CD4-positive, alpha-beta T cell treated with Interleukin-21 for 1 hour (primary cell): ENCODE measurements at regions not wholly inside any gene's neighbourhood (a gene's known extent, or its start where the extent isn't known, plus 50 kb on each side); places are given as distances from the start of the nearest gene placed in this dataset.

Experiments used
- DNase-seq: peaks from one replicate; pipeline ENCODE4 v3.0.0-alpha.2; 2020

DNA sequence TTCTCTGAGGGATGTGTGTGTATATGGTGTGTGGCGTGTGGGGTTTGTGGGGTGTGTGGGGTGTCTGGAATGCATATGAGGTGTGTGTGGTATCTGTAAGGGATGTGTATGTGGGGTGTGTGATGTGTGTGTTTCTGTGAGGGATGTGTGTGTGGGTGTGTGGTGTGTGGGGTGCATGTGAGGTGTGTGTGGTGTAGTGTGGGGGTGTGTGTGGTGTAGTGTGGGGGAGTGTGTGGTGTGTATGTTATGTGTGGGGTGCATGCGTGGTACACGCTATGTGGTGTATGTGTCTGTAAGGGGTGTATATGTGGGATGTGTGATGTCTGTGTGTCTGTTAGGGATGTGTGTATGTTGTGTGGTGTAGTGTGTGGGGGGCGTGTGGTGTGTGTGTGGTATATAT lies 300.0 kb downstream of the FGF9 start:
- DNase-seq, result no peak

DNA sequence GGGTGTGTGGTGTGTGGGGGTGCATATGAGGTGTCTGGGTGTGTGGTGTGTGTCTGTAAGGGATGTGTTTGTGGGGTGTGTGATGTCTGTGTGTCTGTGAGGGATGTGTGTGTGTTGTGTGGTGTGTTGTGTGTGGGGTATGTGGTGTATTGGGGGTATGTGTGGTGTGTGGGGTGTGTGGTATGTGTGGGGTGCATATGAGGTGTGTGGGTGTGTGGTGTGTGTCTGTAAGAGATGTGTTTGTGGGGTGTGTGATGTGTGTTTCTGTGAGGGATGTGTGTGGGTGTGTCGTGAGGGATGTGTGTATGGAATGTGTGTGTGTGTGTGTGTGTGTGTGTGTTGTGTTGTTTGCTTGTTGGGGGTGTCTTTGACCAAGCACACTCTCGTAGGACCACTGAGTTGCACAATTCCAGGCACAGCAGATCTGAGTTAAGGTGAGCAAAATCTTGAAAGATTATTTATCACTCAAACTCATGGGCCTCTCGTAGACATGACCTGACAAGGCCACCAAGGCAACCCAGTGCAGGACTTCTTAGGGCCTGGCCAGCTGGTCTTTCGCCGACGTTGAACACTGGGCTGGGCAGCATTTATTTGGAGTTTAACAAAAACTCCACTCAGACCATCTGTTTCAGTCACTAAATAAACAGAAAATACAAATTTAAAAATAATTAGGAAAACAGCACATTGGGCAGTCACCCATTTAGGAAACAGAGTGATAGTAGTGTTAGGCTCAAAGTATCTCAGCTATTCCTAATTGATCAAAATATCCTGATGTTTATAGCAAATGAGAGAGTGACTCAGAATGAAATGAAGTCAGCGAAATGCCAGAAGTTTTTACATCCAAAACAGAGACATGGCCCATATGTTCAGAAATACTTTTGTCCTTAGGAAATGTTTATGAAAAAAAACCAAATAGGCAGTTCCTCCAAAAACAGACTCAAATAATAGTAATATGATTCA lies 301.1 kb downstream of the FGF9 start:
- DNase-seq, result no peak

- DNase-seq, result no peak
These were observed 302.7 kb downstream of the FGF9 start for GRCh38 chr13:21973437-21974125.

DNA sequence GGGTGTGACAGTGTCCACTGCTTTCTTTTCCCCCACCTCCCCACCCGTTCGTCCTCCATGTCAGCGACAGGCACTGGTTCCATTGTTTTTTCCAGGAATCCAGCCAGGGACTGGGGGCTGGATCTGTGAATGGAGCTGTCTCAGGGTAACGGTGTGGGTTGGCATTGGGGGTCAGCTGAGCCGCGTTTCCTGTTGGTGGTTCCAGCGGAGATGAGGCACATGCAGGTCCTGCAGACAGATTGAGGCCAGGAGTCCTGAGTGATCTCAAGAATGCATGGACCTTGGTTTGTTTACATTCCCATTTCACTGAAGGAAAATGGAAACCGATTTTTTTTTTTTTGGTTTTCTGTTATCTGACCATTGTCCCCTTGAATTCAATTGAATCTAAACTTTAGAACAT lies 303.9 kb downstream of the FGF9 start:
- no peak for DNase-seq

DNA sequence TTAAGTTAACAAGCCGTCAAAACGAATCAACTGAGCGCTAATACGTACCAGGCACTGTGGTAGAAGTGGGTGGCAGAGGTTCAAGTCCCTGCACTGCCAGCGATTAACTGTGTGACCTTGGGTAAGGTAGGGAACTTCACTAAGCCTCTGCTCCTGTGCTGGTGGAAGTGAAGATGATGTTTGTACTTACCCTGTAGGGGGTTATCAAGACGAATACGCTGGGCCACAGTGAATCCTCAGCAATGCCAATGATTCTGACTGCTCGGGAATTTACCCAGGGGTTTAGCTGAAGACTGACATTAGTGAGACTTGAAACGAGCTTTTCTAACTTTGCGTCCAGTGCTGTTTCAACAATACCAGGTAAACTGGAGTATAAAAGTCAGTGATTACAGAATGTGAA lies 305.3 kb downstream of the FGF9 start:
- DNase-seq, result no peak

DNA sequence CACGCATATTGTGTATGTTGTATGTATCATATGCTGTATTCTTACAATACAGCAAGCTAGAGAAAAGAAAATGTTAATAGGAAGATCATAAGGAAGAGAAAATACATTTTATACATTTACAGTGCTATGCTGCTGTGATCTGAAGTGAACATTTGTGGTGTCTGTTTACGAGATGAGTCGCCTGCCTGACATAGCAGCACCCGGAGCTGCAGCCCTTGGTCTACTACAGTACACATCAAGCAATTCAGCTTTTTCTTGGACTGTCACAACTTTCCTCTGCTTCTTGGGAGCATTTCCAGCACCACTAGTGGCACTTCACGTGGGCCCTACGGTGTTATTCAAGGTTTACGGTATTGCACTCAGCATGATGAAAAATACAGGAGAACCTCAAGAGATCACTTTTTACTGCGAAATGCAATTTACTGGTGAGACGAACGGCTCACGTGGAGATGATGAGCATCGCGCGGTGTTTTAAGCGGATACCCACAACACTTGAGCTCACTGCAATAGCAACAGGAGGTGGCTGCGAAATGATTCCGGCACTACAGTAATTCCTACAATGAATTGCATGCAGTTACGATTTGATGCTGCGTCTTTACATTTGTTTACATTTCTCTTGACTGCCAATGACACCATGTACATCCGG lies 308.4 kb downstream of the FGF9 start:
- no peak for DNase-seq

DNA sequence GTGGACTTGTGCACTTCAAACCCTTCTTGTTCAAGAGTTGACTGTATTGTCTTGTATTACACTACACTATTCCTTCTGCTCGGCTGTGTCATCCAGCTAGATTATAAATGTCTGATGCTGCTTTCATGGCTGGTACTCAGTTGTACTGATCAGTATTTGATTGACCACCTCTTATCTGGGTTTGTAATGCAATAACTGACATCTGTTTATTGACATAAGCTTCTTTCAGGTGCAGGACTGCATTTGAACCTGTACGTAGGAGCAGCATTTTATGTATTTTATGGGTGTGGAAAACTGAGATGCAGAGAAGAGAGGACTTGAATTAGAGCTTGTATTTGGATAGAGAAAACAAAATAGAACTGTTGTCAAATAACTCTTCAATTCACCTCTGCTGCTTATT lies 309.2 kb downstream of the FGF9 start:
- DNase-seq, result no peak

- DNase-seq, result no peak
These were observed 313.3 kb downstream of the FGF9 start for GRCh38 chr13:21984156-21984555.

DNA sequence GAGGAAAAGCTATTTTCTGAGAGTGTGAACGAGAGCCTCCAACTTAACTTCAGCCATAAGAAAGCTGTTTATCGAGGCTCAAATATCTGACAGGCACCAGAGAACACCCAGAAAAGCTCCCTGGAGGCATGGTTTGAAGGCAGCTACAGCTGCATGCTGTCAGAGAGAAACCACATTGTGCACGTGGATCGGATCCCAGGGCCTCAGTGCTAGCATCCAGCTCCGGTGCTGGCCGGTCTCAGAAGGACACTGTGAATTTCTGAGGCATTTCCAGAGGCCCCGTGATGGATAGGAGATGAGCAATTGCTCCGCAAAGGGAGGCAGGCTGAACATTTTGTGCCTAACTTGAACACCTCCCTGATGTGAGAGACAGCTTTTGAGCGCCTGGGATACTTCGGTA lies 315.7 kb downstream of the FGF9 start:
- DNase-seq, result no peak

DNA sequence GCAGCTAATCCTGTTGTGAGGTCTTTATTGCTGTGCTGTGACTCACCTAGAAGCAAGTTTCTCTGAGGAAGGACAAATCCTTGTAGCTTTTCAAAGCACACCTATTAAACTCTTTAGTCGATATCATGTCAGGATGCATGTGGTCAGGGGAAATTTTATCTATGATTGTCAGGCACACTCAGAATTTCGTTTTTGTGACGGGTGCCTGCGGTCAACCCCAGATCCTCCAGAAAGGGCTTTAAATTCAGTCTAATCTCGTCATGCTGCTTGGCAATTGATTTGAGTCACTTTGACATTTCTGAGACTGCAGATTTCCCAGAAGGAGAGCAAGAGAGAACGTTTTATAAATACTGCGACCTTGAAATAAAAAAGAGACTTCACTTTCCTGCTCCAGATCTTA lies 316.9 kb downstream of the FGF9 start:
- no peak for DNase-seq

DNA sequence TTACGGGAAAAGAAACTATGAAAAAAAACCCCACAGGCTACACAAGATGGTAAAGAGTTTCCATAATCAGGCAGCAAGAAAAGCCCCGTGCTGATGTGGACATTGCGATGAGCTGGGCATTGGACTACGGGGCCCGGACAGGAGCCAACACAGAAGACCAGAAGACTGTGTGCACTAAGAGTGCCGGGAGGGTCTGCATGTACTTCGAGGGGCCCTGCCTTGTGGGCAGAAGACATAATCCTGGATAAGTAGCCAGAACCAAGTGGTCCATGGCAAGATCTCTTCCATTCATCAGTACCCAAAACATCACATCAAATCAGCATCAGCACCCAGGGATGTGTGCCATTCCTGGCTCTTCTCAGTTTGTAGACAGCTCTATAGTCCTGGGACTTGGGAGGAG lies 317.8 kb downstream of the FGF9 start:
- DNase-seq, result no peak

DNA sequence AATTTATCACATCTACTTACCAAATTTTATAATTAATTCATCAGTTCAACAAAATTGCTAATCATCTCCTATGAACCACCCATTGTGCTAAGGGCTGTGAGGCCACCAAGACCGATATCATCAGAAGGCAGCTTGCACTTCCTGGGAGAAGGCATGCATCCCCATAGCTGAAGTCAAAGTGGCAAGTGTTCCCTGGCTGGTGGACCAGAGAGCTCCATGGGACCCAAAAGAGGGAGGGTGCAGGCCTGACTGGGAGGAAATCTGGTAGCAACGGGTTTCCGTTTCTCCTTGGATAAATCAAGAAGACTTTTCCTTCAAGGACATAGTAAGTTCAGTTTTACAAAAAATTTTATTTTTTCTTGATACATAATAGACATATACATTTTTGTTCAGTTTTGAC lies 325.2 kb downstream of the FGF9 start:
- no peak for DNase-seq

GRCh38 chr13:21997726-21998125 lies 326.9 kb downstream of the FGF9 start:
- no peak for DNase-seq

DNA sequence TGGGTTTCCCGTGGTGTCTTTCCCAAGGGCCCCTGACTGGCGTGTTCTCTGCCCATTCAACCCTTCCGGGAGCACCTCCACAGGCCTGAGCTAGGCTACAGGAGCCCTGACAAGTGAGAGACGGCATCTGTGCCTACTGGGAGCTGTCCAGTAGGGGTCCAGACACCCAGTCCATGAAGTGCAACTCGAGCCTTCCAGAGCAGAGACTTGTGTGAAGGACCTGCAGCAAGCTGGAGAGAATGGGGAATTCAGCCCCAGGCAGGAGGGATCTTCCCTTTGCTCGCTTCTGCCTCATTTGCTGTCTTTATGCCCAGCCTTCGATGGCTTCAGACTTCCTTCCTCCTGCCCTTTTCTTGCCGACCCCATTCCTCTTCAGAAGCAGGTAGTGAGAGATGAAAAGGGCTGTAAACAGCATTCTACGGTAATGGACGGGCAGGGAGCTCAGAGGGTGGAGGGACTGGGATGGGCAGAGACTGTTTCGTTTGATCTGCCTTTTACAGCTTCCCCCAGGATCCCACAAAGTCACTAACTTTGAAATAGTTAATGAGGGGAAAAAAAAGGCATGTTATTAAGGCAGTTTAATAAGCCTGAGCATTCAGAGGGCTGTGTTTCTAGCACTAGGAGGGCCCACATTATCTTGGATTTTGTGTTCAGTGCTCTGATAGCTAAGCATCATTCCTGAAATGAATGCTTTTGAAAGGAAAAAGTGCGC lies 327.6 kb downstream of the FGF9 start:
- no peak for DNase-seq

- DNase-seq, result no peak
These were observed 328.8 kb downstream of the FGF9 start for GRCh38 chr13:21999666-22000065.

DNA sequence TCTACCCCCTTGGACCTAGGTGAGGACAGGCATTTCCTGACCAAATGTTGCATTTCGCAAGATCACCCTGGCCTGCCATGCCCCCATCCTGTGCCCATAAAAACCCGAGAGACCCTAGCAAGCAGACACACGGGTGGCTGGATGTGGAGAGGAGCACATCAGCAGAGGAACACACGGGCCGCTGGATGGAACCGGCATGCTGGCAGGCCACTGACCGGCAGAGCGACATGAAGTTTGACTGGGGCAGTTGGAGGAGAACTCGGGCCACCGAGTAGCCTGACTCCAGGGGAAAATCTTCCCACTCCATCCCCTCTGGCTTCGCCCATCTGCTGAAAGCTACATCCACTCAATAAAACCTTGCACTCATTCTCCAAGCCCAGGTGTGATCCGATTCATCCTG lies 329.3 kb downstream of the FGF9 start:
- DNase-seq, result no peak

- DNase-seq, result no peak
These were observed 330.5 kb downstream of the FGF9 start for GRCh38 chr13:22001336-22001735.

DNA sequence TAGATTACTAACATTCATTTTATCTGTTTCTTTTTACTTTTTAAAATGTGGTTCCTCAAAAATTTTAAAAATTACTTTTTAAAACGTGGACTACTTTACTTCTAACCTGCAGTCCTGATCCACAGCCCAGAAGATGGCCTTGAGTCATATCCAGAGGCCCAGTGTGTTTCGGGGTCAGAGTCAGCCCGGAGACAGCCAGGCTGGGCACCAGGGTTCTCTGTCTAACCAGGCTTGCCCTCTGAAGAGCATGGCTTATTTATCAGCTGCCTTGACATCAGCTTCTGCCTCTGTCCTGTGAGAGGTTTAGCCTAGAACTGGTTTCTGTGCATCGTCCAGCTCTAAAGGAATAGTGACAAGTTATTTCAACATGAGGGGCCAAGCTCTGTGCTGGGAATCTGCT lies 332.0 kb downstream of the FGF9 start:
- DNase-seq, result no peak

DNA sequence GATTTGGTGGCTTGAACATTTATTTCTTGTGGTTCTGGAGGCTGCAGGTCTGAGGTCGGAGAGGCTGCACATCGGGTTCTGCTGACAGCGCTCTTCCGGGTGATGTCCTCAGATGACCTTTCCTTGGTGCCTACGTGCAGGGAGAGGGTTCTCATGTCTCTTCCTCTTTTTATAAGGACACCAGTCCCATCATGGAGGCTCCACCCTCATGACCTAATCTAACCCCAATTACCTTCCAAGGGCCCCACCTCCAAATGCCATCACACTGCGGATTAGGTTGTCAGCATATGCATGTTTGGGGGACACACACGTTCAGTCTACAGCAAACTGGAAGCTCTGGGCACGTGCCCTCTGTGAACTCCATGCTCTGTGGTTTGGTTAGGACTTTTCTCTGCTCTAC lies 338.6 kb downstream of the FGF9 start:
- DNase-seq, result peak; percentile 8

- DNase-seq, result no peak
These were observed 339.1 kb downstream of the FGF9 start for GRCh38 chr13:22009937-22010336.

DNA sequence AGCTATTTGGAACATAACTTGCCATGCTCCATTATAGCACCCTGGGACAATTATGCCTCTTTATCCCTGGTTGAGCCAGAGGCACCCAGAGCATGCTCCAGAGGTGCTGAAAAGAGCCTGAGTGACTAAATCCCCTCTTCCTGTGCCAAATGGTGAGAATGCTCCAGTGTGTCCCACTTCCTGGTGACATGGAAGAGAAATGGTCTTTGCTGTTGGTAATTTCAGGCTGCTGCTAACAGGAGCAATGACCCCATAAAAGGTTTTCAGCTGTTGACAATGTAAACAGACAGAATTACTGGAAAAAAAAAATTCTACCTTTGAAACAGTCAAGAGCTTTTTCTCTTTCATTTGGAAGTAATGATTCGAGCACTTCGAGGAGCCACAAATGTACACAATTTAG lies 341.8 kb downstream of the FGF9 start:
- no peak for DNase-seq

GRCh38 chr13:22014469-22014868 lies 343.6 kb downstream of the FGF9 start:
- DNase-seq, result no peak

GRCh38 chr13:22017226-22017625 lies 346.4 kb downstream of the FGF9 start:
- no peak for DNase-seq
